Stimulated activated CD4-positive, alpha-beta T cell treated with anti-CD3 and anti-CD28 coated beads, Interleukin-2, amount 100 ng/mL, for 4 hours (primary cell): ENCODE measurements at regions not wholly inside any gene's neighbourhood (a gene's known extent, or its start where the extent isn't known, plus 50 kb on each side); places are given as distances from the start of the nearest gene placed in this dataset.

Source experiments
- DNase-seq: peaks from one replicate; pipeline ENCODE4 v3.0.0-alpha.2; 2020; ENCODE audit warnings: low read depth

DNA sequence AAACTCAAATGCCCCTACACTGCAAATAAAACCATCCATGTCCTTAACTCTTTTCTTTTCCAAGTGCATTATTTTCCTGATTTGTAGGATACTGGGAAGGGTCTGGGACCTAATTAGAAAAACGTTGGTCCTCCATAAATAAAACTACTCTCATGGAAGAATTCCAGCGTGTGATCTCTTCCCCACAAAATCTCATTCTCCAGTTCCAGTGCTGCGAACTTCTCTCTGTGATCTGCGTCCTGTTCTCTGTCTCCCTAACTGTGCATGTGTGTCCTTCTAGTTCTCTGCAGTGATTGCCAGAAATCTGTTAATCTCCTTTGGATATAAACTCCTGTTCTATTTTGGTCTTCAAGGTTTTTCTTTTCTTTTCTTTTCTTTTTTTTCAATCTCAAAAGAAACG lies 148.1 kb downstream of the BBOX1 start:
- no peak for DNase-seq

DNA sequence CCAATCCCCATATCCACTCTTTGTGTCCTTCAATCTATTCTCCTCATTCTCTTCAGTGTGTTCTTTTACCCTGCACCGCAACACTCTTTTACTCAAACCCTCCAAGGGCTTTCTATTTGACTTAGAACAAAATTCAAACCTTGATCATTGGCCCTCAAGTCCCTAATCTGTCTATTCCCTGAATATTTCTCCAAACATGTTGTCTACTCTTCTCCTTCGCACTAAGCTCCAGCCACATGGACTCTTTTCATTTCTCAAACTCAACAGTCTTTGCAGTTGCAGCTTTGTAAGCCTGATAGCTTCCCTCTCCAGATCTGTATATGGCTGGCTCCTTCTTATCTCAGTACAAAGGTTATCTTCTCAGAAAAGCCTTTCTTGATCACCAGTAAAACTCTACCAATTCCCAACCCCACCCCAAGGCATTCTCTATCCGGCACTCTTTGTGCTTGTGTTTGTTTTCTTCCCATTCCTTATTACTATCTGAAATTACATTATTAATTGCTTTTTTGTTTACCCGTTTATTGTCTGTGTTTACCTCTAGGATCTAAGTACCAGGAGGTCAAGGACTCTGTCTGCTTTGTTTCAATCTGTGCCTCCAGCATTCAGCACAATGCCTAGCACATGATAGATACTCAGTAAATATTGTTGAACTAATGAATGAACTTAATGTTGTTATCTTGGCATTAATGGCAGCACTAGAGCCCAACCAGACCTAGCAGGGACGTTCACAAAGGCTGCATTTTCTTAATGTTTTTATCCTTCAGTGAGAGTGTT lies 147.4 kb downstream of the BBOX1 start:
- no peak for DNase-seq

DNA sequence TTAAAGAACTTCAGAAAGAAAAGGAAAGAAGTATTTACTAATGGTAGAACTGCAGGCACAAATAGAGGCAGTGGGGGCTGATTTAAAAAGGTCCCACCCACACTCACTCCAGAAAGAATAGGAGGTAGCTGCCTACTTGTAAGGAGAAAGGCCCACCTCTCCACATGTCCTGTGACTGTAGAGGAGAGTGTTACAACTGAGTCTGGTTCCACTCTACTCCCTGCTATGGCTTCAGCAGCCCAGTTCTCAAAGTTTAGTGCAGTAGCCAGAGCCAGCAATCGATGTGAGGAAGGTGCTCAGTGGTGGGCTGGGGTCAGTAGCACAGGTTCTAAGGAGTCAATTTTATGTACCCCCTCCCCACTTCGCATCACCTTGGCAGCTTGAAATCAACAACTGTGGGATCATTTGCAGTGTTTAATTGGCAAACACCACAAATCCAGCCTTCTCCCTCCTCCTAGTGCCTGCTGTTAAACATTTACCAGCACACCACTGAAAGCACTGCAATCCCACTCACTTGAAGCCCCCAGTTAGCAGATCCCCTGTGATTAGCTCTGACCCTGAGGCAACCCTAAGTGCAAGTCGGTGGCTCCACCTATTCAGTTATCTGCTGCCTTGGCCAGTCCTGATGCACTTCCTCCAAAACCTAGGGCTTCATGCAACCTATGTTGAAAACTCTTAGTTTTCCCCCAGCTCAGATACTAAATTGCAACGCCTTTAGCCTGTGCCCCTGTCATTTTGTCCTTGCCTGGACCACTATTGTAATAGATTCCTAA lies 146.6 kb downstream of the BBOX1 start:
- DNase-seq = no peak

DNA sequence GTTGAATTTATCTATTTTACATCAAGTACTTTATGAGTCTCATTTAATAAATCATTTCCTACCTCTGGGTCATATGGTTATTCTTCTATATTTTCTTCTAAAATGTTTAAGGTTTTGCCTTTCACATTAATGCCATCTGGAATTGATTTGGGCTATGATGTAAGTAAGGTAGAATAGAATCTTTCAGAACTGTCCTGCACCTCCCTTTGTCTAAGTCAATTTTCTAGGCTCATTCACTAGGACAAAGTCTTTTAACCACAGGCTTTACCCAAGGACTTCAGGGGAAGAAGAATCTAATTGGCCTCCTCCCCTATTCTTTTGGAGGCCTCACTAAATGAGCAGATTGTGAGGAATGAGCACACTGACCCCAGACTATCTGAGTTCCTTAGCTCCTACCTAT lies 146.0 kb downstream of the BBOX1 start:
- no peak for DNase-seq

GRCh38 chr11:27184458-27185312 lies 144.1 kb downstream of the BBOX1 start:
- DNase-seq = no peak

GRCh38 chr11:27183672-27184457 lies 143.2 kb downstream of the BBOX1 start:
- DNase-seq = peak; percentile 15

DNA sequence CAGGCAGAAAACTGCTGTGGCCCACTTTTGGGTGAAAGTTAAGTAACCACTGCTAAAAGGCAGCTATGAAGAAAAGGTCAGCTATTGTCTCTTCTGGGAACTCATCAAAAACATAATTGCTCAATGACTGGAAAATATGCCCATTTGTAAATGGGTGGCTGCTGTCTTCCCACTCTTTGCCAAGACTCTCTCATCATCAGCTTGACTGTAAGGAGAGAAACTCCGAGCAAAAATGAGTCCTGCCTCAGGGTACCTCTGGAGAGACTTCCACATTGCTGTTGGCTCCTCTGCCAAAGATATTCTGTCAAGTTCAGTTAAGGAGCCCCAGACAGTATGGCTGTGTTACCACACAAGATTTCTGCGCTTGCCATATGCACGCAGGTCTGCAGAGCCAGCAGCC lies 138.7 kb downstream of the BBOX1 start:
- no peak for DNase-seq

- DNase-seq = no peak
Measured at GRCh38 chr11:27178859-27179258, 138.2 kb downstream of the BBOX1 start.
